ENCODE measurements at regions not wholly inside any gene's neighbourhood (a gene's known extent, or its start where the extent isn't known, plus 50 kb on each side); places are given as distances from the start of the nearest gene placed in this dataset.

DNA sequence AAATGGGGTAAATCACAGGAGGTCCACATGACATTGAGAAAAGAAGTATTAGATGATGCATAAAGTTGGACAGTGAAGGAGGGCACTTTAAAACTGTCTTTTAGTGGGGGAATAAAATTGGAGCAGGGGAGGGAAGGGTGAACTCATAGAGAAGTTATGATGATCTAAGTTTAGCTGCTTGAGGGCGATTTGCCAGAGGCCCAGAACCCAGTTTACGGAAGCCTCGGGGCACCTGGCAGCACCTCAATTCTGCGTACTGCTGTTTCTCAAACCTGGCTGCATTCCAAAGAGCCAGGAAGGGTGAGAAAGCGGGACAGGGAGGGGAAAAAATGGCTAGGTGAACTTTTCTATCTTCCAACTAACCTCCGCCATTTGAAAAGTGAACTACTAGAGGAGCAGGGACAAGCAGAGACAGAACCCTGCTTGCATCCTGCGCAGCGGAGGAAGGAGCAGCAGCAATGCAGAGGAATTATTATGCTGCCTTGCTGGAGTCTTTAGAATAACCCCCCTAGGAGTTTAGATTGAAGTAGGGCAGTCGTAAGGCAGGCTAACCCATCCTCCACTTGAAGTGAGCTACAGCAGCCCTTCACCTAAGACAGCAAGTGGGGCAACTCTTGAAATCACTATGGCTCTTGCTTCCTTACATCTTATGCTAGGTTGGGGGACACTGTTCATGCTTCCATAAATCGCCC lies 316.8 kb downstream of the BRINP1 start (continued):
- TF ChIP-seq, protein P1, sequence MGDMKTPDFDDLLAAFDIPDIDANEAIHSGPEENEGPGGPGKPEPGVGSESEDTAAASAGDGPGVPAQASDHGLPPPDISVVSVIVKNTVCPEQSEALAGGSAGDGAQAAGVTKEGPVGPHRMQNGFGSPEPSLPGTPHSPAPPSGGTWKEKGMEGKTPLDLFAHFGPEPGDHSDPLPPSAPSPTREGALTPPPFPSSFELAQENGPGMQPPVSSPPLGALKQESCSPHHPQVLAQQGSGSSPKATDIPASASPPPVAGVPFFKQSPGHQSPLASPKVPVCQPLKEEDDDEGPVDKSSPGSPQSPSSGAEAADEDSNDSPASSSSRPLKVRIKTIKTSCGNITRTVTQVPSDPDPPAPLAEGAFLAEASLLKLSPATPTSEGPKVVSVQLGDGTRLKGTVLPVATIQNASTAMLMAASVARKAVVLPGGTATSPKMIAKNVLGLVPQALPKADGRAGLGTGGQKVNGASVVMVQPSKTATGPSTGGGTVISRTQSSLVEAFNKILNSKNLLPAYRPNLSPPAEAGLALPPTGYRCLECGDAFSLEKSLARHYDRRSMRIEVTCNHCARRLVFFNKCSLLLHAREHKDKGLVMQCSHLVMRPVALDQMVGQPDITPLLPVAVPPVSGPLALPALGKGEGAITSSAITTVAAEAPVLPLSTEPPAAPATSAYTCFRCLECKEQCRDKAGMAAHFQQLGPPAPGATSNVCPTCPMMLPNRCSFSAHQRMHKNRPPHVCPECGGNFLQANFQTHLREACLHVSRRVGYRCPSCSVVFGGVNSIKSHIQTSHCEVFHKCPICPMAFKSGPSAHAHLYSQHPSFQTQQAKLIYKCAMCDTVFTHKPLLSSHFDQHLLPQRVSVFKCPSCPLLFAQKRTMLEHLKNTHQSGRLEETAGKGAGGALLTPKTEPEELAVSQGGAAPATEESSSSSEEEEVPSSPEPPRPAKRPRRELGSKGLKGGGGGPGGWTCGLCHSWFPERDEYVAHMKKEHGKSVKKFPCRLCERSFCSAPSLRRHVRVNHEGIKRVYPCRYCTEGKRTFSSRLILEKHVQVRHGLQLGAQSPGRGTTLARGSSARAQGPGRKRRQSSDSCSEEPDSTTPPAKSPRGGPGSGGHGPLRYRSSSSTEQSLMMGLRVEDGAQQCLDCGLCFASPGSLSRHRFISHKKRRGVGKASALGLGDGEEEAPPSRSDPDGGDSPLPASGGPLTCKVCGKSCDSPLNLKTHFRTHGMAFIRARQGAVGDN (IDR thresholded peaks at IDR 0.05) = no peak

DNA sequence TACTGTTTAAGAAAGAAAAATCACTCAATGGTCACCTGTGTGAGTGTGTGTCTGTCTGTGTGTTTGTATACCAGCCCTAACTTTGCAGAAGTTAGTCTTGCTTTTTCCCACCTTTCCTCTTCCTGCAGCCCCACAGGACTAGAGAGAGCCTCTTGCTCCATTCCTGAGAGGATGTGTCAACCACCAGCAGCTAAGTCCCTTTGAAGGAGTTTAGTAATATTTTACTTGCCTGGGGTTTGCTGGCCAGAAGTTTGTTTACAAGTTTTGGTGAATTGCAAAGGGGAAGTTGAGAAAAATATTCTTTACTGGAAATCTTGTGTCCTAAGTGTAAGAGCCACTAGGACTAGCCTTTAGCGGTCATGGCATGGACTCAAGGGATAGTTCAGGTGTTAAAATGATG lies 316.2 kb downstream of the BRINP1 start:
- Histone ChIP-seq H4K20me1 (ENCODE audit: control insufficient read depth, insufficient read depth) (no peaks in the 10 kb centered on the region), H3K9ac (ENCODE audit: control insufficient read depth, insufficient read depth, low read length) (no peak overlapping the region), H3K27ac (ENCODE audit: control insufficient read depth, insufficient read depth) (no peak overlapping the region), H3K79me2 (ENCODE audit: control insufficient read depth, insufficient read depth, low read length) (no peaks in the 10 kb centered on the region), H3K4me3 (no peak overlapping the region), H3K4me2 (ENCODE audit: control insufficient read depth, insufficient read depth) (no peak overlapping the region), H2AFZ (ENCODE audit: control insufficient read depth, low read depth, low read length) (no peak overlapping the region), H3K4me1 (ENCODE audit: control insufficient read depth, insufficient read depth, low read length) (no peaks in the 10 kb centered on the region), H3K36me3 (ENCODE audit: control insufficient read depth in 2 of 2, insufficient read depth in 2 of 2, low read length in 1 of 2) (no peaks in the 10 kb centered on the region), H3K27me3 (replicated peaks in 1 of 2; ENCODE audit: control insufficient read depth in 2 of 2, insufficient read depth in 2 of 2, low read length in 1 of 2) (no peaks in the 10 kb centered on the region), H3K9me3 (replicated peaks; ENCODE audit: control insufficient read depth, insufficient read depth, low read length) (no peaks in the 10 kb centered on the region)
- 5% methylated on average over 1 of the region's 1 CpG for WGBS (ENCODE audit: insufficient coverage, insufficient replicate concordance, low lambda C conversion rate, missing lambda C conversion rate)
- in situ Hi-C loops (cut with MboI) = no loop called here
- RAD21 ChIA-PET (ENCODE audit: unreplicated experiment) = no interaction called here
- SMC1A ChIA-PET (ENCODE audit: uncharacterized antibody, unreplicated experiment) = interaction anchor here (1.1 kb wide), 1 partner anchor 22 kb away, joined by 3 read pairs; no protein-coding TSS in a partner anchor
- no peak for ATAC-seq
- intact Hi-C loops (cut with micrococcal nuclease; ENCODE audit: unreplicated experiment) = no loop called here
- CTCF ChIA-PET = no interaction called here
- BruUV-seq (replicated peaks) = no TSS peak
- FAIRE-seq = no peak
- POLR2A ChIA-PET = no interaction called here
- no peak for DNase-seq (ENCODE audit: low read depth, low spot score)
- TF ChIP-seq NR2C2 (IDR thresholded peaks at IDR 0.05; ENCODE audit: borderline replicate concordance, control insufficient read depth, insufficient read length, low read depth) = no peak
- TF ChIP-seq KDM1A (IDR thresholded peaks at IDR 0.05; ENCODE audit: borderline replicate concordance) = no peak
- TF ChIP-seq, protein P2, sequence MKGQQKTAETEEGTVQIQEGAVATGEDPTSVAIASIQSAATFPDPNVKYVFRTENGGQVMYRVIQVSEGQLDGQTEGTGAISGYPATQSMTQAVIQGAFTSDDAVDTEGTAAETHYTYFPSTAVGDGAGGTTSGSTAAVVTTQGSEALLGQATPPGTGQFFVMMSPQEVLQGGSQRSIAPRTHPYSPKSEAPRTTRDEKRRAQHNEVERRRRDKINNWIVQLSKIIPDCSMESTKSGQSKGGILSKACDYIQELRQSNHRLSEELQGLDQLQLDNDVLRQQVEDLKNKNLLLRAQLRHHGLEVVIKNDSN (IDR thresholded peaks at IDR 0.05; ENCODE audit: borderline replicate concordance, extremely low read length, insufficient read depth, low read depth, low read length) = no peak
- no peak for TF ChIP-seq NFYA (IDR thresholded peaks at IDR 0.05; ENCODE audit: borderline replicate concordance, low read depth, low read length)
- TF ChIP-seq MEF2A (IDR thresholded peaks at IDR 0.05; ENCODE audit: insufficient read depth, low read depth, low read length) = no peak
- TF ChIP-seq, protein P3, sequence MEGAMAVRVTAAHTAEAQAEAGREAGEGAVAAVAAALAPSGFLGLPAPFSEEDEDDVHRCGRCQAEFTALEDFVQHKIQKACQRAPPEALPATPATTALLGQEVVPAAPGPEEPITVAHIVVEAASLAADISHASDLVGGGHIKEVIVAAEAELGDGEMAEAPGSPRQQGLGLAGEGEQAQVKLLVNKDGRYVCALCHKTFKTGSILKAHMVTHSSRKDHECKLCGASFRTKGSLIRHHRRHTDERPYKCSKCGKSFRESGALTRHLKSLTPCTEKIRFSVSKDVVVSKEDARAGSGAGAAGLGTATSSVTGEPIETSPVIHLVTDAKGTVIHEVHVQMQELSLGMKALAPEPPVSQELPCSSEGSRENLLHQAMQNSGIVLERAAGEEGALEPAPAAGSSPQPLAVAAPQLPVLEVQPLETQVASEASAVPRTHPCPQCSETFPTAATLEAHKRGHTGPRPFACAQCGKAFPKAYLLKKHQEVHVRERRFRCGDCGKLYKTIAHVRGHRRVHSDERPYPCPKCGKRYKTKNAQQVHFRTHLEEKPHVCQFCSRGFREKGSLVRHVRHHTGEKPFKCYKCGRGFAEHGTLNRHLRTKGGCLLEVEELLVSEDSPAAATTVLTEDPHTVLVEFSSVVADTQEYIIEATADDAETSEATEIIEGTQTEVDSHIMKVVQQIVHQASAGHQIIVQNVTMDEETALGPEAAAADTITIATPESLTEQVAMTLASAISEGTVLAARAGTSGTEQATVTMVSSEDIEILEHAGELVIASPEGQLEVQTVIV (IDR thresholded peaks at IDR 0.05; ENCODE audit: borderline replicate concordance, partially characterized antibody) = no peak
- no peak for TF ChIP-seq NFIC (IDR thresholded peaks at IDR 0.05; ENCODE audit: low read depth, low read length)
- TF ChIP-seq SPI1 (IDR thresholded peaks at IDR 0.05; ENCODE audit: borderline replicate concordance, insufficient read depth, low read depth, low read length) = no peak
- no peak for TF ChIP-seq CHD2 (IDR thresholded peaks at IDR 0.05; ENCODE audit: borderline replicate concordance, low read depth, low read length)
- TF ChIP-seq ASH2L (IDR thresholded peaks at IDR 0.05; ENCODE audit: borderline replicate concordance, low read depth) = no peak
- TF ChIP-seq SP1 (IDR thresholded peaks at IDR 0.05; ENCODE audit: low read depth, low read length) = no peak
- TF ChIP-seq CBX5 (IDR thresholded peaks at IDR 0.05; ENCODE audit: low read depth) = no peak
- TF ChIP-seq, protein P4, sequence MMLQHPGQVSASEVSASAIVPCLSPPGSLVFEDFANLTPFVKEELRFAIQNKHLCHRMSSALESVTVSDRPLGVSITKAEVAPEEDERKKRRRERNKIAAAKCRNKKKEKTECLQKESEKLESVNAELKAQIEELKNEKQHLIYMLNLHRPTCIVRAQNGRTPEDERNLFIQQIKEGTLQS (IDR thresholded peaks at IDR 0.05; ENCODE audit: borderline replicate concordance, extremely low read depth, low read depth, low read length) = no peak
- TF ChIP-seq IRF4 (IDR thresholded peaks at IDR 0.05; ENCODE audit: low read depth, low read length) = no peak

Data from GM12878 (cell line).